GM19043 (cell line): ENCODE measurements at regions not wholly inside any gene's neighbourhood (a gene's known extent, or its start where the extent isn't known, plus 50 kb on each side); places are given as distances from the start of the nearest gene placed in this dataset.

Source experiments
- ATAC-seq: cut with Tn5 transposase; IDR thresholded peaks from one replicate; pipeline ENCODE4 v1.9.1; 2021; ENCODE audit warnings: low read depth; ENCODE audit not compliant: unreplicated experiment

DNA sequence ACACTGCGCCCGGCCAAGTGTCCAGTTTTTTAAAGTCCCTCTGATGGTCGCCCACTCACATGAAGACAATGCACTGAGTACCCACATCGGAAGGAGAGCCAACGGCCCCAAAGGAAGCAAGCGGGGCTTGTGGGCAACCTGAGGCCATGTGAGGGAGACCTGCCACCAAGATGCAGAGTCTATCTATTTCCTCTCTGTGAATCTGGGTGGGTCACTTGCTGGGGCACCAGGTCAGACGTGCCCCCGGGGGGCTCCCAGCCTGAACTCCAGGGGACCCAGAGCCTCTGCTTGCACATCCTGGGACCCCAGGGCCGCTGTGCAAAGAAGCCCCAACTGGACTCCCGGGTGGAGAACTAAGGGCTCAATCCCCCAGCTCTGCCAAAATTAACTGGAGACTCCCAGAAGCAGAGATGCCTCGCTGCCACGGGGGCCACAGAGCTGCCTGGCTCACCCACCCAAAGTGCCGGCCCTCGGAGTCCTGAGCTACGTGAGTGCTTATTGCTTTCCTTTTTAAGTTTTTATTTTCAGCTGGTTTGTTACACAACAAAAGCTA is 106.4 kb downstream of the BRD1 start:
- no peak for ATAC-seq

DNA sequence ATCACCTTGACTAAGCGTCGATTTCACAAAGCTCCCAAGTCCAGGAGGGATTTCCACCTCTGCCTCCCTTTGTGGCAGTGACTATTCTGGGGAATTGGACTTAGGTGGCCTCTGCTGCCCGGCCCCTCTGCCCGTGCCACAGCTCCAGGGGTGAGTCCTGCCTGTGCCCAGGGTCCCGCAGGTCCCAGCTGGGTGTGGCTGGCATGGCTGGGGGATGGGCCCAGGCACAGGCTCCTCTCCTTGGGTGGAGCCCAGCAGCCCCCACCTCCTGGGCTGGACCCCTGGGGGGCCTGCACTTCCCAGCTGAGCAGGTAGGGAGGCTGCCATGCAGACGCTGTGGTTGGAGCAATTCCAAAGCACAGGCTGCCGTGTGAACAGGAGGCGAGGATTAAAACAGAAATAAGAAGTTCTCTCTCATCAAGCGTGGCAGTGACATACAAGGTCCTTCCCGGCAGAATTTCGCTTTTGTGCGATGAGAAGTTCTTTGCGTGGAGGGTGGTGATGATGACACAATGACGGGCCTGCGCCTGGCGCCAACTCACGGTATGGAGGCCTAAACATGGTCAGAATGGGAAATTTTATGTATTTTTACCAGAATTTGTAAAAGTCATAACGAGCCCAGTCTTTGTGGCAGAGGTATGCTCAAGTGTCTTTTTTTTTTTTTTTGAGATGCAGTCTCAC is 107.3 kb downstream of the BRD1 start:
- no peak for ATAC-seq

DNA sequence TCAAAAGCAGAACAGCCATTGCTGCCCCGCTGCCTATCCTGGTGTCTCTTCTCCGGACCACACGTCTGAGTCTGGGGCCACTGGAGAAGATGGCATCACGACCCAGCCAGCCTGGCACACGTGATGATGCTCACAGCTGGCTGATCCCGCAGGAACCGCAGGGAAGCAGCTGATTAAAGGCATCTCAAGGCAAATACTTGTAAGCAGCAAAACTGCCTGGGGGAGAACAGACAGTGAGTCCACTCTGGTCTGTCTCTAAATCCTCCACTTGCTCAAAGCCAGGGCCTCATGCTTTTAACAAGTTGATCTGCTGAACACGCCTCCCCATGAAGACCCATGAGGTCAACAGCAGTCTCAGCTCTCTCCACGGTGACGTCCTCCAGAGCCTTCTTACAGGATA is 108.6 kb downstream of the BRD1 start:
- no peak for ATAC-seq

DNA sequence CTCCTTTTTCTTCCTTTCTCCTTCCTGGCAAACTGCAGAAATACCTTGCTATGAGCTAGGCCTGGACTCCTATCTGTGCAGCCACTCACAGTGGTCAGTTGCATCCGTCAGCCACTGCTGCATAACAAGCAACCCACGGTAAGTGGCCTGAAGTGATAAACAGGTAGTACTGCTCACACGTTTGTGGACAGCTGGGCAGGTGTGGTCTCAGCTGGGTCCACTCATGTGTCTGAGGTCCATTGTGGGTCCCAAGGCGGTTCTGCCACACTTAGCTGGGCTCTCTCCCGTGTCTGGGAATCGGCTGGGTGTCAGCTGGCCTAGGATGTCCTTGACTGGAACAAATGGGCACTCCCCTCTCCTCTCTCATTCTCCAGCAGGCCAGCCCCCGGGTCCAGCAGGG is 109.3 kb downstream of the BRD1 start:
- no peak for ATAC-seq

DNA sequence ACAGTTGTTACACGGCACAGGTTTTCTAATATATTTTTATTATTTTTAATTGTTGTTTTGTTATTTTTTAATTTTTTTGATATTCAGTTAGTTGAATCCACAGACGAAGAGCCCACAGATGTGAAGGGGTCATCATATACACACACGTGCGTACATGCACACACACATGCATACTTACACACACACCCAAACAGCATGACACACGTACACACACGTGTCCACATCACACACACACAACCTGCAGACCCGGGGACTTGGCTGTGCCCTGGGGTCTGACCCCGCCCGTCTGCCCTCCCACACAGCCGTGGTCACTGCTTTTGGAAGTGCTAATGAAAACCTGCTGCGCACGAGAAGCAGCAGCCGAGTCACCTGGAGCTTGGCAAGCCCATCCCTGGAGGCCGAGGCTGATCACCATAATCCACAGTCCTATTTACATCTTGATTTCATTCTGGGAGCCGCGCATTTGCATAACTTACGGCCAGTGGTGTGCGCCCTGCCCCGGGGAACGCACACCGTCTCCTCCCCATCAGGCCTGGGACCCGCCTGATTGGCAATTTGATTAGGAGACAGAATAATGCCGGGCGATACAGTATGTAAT is 110.3 kb downstream of the BRD1 start:
- no peak for ATAC-seq

DNA sequence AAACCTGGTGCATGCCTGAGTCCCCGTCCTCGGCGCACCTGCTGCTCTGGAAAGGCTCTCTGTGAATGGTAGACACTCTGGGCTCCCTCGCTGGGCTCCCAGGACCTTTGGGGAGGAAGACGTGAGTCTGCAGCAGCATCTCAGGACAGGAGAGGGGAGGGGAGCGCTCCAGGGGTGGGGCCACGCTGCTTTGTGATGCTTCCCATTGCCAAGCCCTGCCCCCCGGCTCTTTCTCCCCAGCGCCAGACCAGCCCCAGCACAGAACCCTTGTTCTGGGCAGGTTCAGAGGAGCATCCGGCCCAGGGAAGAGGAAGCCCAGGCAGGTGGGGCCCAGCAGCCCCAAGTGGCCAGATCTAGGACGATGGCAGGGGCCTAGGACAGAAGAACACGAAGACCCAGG is 111.2 kb downstream of the BRD1 start:
- no peak for ATAC-seq

DNA sequence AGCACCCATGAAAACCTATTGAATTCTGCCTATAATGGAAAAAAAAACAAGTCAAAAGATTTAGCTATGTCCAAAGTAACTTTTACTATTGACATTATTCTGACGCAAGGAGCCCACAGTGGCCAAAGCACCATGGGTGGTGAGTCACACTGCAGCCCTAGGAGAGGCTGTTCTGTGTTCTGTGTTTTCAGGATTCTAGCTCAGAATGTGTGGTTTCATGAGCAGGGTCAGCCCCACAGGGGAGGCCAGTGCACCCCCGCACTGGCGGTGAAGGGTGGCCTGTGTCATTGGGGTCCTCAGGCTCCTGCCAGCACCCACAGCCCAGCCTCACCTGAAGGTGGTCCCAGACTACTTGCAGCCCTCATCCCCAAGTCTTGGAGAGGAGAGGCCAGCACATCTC is 112.2 kb downstream of the BRD1 start:
- no peak for ATAC-seq

DNA sequence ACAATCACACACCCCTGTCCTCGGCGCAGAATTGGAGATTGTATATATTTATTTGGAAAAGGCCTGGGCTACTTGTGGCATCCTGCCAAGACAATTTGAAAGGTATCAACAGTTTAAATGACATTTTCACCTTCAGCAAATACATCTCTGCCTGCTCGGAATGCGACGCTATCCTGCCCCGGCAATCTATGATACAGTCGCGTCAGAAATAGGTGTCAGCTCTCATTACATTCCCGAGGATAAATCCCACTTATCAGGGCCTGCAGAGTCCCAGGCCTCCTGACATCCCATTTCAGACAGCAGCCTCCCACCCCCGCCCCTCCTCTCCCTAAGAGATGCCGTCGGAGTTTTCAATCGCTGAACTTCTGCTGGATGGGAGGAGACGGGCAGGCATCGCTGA is 114.7 kb downstream of the BRD1 start:
- ATAC-seq, result no peak

DNA sequence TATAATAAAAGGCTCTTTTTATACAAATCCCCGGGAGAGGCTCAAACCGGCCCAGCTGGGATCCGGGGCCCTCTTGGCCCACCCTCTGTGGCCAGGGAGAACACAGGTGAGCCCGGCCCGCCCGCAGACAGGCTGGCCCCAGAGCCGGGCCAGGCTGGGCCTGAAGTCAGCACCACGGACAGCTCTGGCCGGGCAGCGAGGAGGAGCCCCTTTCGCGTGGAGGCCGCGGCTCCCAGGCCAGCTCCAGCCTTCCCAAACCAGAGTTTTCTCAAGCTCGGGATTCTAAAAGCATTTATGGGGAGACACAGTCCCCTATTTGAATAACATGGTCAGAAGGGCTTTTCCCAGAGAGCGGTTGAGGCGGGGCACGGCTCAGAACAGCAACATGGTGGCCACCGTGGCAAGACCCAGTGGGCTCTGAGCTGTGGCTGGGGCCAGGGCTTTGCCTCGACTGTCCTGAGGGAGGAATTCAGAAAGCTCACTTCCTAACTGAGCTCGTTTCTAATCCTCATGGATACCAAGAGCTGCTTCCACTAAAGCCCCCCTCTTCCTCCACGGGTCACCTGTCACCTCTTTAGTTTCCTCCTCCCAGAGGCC is 115.4 kb downstream of the BRD1 start:
- no peak for ATAC-seq

DNA sequence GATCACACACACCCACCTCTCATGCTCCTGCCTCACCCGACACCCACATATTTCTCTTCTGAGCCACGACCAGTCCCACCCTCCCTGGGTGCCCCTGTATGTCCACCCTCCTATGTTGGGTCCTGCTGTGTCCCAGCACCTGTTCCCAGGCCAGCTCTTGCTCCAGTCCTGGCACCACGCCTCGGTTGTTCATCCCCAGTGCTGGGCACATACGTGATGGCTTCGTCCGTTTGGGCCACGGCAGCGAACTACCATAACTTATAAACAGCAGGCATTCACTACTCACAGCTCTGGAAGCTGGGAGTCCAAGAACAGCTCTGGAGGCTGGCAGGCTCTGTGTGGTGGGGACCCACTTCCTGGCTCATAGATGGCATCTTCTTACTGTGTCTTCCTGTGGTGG is 116.9 kb downstream of the BRD1 start:
- no peak for ATAC-seq

DNA sequence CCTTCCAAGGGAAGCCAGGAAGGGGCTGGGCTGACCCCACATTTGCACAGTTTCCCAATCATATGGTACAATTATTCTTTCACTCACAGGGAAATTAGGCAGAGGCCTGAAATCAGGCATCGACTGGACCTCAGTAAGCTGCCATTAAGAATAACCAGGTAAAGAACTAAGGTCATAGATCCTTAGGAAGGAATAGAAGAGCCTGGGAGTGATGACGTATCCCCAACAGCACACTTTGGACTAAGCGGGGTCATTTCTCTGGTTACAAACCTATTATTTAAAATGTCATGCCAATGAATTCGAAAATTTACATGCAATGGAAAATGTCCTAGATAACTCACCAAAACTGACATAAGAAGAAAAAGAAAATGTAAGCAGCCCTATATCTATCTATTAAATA is 118.2 kb downstream of the BRD1 start:
- ATAC-seq, result no peak

DNA sequence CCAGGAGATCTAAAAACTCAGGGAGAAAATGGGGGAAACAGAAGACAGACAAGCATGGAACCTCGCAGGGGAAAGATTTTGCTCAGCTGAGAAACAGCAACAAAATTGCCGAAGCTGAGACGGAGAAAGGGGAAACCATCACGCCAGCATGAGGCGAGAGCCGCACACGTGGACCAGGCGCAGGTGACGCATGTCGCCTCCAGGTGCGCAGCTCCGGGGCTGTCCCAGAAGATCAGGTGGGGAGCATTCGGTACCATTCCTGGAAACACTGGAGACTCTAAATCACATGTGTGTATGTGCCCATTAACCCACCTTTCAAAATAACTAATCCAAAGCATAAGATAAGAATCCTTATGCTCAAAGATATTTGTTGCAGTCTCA is 121.7 kb downstream of the BRD1 start:
- ATAC-seq, result no peak

DNA sequence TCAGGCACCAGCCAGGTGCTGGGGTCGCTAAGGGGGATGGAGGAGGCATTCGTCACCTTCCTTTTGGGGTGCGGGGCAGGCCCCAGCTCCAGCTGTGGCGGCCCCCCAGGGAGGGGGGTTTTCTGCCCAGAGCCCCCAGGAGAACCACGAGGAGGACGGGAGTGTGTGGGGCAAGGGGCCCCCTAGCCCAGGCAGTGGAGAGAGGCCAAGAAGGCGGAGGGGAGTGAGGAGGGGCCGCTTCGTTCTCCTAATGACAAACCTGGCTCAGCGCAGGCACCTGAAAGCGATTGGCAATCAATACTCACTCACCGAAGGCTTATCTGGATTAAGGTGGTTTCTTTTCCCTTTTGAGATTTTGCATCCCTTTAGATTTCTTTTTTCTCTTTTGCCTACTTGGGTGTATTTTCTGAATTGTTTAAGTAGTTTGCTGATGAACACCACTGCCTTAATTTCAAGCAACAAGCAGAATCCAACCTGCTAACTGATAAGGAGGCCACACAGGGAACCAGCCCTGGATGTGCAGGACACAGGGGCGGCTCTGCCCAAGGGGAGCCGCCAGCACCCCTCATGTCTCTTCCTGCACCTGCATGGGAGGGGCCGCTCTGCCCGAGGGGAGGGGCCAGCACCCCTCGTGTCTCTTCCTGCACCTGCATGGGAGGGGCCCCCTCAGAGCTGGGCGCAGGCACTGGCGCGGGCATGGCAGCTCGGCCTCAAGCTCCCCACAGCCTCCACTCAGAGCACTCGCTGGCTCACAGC is 122.3 kb downstream of the BRD1 start:
- no peak for ATAC-seq

DNA sequence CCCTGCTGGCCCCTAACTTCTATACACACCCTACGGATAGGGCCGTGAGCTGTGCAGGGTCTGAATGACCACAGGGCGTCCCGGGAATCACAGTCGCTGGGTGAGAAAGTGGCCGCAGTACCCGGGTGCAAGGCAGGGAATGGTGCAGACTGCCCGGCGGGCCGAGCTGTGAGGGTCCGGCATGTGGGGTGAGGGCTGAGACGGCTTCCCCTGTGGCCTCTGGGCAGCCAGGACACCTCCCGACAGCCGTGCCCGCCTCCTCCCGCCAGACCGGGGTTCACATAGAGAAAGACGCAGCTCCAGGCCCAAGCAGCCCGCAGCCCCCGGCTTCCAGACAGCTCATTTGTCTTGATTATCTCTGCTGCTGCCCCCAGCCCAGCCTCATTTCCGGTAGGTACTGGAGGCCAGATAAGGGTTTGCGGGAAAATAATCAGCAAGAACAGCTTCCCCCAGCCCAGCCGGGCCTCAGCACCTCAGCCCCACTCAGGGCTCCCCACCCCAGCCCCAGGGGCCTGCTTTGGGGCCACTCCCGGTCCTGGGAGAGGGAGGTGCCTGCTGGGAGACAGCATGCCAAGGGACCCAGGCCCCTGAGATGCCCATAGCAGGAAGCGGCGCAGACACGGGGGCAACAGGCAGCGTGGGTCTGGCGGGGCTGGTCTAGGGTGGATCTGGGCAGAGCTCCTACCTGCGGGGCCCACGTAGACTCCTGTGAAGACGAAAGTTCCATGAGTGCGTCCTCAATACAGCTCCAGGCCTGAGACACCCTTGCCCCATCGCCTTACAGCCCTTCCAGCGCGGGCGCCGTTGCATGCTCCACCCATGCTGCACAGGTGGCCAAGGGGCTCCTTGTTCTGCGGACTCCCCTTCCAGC is 123.1 kb downstream of the BRD1 start:
- no peak for ATAC-seq

DNA sequence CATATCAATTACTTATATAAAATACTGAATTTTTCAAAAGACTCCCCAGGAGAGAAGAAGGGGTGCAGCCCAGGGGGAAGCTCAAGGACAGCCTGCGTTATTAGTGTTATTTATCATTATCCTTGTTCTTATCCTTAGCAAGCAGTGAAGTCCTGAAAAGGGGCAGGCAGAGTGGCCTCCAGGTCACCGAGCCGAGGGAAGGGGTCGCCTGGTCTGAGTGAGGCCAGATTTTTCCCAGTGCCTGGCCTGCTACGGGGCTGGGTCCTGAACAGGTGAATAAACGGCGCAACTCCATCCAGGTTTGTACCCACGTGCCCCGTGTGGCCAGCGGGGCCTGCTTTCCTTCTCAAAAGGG is 123.7 kb downstream of the BRD1 start:
- ATAC-seq, result no peak

DNA sequence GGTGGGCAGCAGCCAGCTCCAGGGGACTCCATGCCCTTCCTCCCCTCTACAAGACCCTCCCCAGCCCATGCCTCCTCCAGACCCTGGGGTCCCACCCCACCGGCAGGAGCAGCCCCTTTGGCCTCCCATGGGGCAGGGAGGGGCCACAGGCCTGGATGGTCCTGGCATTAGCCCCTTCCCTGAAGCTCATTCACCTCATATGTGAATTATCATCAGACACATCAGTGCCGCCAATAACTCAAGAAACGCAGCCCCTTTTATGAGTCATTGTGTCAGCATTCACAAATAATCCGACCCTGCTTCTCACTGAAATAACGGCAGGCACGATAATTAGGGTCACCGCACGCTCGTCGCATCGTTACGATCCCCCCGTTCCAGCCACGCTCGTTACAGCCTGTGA is 124.2 kb downstream of the BRD1 start:
- no peak for ATAC-seq

DNA sequence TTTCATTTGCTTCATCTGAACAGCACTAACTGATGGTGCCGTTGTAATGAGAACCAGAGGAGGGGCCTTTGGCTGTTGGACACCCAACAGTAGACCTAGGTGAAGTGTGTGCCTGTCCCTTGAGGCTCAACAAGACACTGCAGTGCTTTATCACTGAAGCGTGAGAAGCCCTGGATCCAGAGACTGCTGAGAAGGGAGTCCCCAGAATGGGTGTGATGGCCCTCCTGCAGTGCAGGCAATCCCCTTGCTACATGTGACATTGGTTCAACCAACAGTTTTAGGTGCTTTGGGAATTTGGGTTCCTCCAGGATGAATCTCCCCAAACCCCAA is 125.6 kb downstream of the BRD1 start:
- ATAC-seq, result no peak

DNA sequence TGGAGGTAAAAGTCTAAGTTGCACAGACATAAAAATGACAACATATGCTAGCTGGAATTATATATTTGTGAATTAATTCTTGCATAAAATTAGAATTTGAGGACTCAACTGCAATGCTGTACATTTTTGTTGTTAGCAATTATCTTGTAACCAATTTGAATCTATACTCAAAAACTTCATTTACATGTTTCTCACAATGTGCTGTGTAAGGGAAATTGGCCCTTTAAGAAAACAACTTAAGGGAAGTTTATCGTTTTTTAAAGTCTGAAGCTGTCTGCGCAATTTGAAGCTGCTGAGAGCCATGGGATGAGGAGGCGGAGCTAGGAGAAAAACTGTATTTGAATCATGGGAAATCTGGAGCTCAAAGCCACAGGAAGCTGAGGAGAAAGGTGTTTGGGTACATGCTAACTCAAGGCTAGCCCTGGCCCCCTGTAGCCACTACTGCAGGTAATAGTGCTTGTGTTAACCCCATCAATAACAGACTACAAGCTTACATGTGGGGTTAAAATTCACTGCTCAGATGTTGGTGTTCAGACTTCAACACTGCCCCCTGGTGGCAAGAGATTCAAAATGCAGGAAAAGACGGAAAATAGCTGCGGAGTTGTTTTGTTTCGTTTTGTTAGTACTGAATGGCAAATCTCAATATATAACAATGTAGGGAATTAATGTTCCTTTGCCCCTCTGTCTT is 126.1 kb downstream of the BRD1 start:
- ATAC-seq, result no peak

DNA sequence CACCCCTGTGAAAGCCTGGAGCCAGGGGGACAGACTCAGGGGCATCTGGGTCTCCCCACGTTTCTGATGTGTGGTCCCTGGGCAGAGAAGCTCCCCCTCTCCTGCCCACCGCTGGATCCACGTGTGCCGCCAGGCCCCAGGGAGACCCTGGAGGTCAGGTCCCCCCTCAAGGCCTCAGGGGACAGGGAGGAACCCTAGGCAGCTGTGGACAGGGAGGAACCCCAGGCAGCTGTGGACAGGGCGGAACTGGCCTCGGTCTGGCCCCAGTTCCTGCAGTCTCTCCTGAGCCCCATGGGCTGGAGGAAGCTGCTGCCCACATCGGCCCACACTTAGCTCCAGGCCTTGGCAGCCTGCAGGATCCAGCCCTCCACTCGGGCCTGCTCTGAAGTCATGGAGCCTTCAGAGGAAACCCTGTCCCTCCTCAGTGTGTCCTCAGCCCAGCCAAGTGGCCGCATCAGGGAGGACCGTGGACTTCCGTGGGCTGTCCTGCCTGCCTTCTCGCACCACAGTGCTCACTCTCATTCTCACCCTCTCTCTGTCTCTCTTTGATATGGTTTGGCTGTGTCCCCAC is 127.7 kb downstream of the BRD1 start:
- ATAC-seq, result no peak

DNA sequence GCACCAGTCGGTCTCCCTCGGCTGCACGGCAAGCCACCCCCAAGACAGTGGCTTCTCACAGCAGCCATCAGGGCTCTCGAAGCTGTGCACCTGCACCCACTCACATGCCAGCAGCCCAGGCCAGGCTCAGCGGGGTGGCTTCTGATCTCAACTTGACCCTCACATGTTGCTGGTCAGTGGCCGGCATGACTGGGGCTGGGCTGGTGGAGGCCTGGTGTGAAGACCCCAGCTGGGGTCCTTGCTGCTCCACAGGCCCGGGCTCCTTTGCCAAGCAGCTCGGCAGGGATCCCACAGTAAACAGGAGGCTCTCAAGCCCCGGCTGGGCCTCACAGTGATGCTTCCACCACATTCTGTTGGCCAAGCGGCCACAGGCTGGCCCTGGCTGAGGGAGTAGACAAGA is 128.2 kb downstream of the BRD1 start:
- no peak for ATAC-seq
